Gastrocnemius medialis (tissue), 4 donors: ENCODE measurements at regions not wholly inside any gene's neighbourhood (a gene's known extent, or its start where the extent isn't known, plus 50 kb on each side); places are given as distances from the start of the nearest gene placed in this dataset.

Experiments
- POLR2A ChIP-seq, 2 donors: fragments of 450-650 bp; IDR thresholded peaks; one replicate each; pipeline ENCODE4 v1.6.1; 2017; ENCODE audit warnings: antibody characterized with exemption in 2 of 2, mild to moderate bottlenecking in 2 of 2, moderate library complexity in 2 of 2
- TF ChIP-seq, protein P1 (sequence below), 5 experiments: fragments of 450-650 bp in 3 of 5; fragments of 200-600 bp in 2 of 5; sonication (generic) in 2 of 5; IDR thresholded peaks in 4 of 5; conservative IDR thresholded peaks in 1 of 5; 1 replicate in 4 of 5; 2 replicates in 1 of 5; pipeline ENCODE4 v1.5.1; 2016 to 2019; ENCODE audit warnings: antibody characterized with exemption in 5 of 5, mild to moderate bottlenecking in 3 of 5, moderate library complexity in 3 of 5

GRCh38 chr5:174897281-174897950, 173.0 kb downstream of the MSX2 start:
- TF ChIP-seq, protein P1, sequence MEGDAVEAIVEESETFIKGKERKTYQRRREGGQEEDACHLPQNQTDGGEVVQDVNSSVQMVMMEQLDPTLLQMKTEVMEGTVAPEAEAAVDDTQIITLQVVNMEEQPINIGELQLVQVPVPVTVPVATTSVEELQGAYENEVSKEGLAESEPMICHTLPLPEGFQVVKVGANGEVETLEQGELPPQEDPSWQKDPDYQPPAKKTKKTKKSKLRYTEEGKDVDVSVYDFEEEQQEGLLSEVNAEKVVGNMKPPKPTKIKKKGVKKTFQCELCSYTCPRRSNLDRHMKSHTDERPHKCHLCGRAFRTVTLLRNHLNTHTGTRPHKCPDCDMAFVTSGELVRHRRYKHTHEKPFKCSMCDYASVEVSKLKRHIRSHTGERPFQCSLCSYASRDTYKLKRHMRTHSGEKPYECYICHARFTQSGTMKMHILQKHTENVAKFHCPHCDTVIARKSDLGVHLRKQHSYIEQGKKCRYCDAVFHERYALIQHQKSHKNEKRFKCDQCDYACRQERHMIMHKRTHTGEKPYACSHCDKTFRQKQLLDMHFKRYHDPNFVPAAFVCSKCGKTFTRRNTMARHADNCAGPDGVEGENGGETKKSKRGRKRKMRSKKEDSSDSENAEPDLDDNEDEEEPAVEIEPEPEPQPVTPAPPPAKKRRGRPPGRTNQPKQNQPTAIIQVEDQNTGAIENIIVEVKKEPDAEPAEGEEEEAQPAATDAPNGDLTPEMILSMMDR (IDR thresholded peaks at IDR 0.05 in 4 of 5, conservative IDR thresholded peaks at IDR 0.05 in 1 of 5) = no peak
- no peak for TF ChIP-seq POLR2A (IDR thresholded peaks at IDR 0.05)
